ENCODE measurements at regions not wholly inside any gene's neighbourhood (a gene's known extent, or its start where the extent isn't known, plus 50 kb on each side); places are given as distances from the start of the nearest gene placed in this dataset.

GRCh38 chr13:70732611-70733010 is 624.4 kb upstream of the KLHL1 start:
- no peak for TF ChIP-seq CTCF (IDR thresholded peaks at IDR 0.05)
- TF ChIP-seq POLR2A (IDR thresholded peaks at IDR 0.05), result no peak
- TF ChIP-seq EP300 (IDR thresholded peaks at IDR 0.05), result no peak

Data from sigmoid colon (tissue), 4 donors.